Chondrocyte (in vitro differentiated cells): ENCODE measurements at regions not wholly inside any gene's neighbourhood (a gene's known extent, or its start where the extent isn't known, plus 50 kb on each side); places are given as distances from the start of the nearest gene placed in this dataset.

Experiments used
- DNase-seq: peaks from one replicate; pipeline ENCODE4 v3.0.0; 2021; ENCODE audit warnings: mixed read lengths, low spot score
- H3K27ac Mint-ChIP-seq: one replicate; pipeline ENCODE4 v1.8.0; 2021; ENCODE audit warnings: mild to moderate bottlenecking, moderate library complexity, mixed read lengths; ENCODE audit not compliant: unreplicated experiment
- H3K27me3 Mint-ChIP-seq: 2 replicates; pipeline ENCODE4 v1.8.0; 2021; ENCODE audit warnings: low read depth, mixed read lengths
- H3K36me3 Mint-ChIP-seq: 2 replicates; pipeline ENCODE4 v1.8.0; 2021; ENCODE audit warnings: low read depth, mixed read lengths
- H3K4me1 Mint-ChIP-seq: 2 replicates; pipeline ENCODE4 v1.8.0; 2021; ENCODE audit warnings: low read depth, mild to moderate bottlenecking, mixed read lengths
- H3K4me3 Mint-ChIP-seq: one replicate; pipeline ENCODE4 v1.8.0; 2021; ENCODE audit warnings: mild to moderate bottlenecking, moderate library complexity, mixed read lengths; ENCODE audit not compliant: unreplicated experiment
- H3K9me3 Mint-ChIP-seq: 2 replicates; pipeline ENCODE4 v1.8.0; 2021; ENCODE audit warnings: low read depth, mixed read lengths
- CTCF ChIP-seq: fragments of 200-600 bp; sonication (generic); IDR thresholded peaks from 2 replicates; pipeline ENCODE4 v1.5.0; 2021; ENCODE audit warnings: antibody characterized with exemption, mild to moderate bottlenecking, moderate library complexity

GRCh38 chr17:79529661-79530081 lies 81.2 kb downstream of the RBFOX3 start:
- Mint-ChIP-seq H3K27ac (no peak overlapping the region), H3K27me3 (peaks cover 62% of the 10 kb centered on the region)
- DNase-seq = peak; percentile 76

GRCh38 chr17:79528592-79529125 lies 82.2 kb downstream of the RBFOX3 start:
- DNase-seq = peak; percentile 25
- no peaks in the 10 kb centered on the region for H3K9me3 Mint-ChIP-seq
- H3K4me3 Mint-ChIP-seq = no peak overlapping the region
- peaks cover 62% of the 10 kb centered on the region for H3K27me3 Mint-ChIP-seq
- no peaks in the 10 kb centered on the region for H3K36me3 Mint-ChIP-seq
- TF ChIP-seq CTCF = no peak
- H3K27ac Mint-ChIP-seq = no peak overlapping the region
- no peaks in the 10 kb centered on the region for H3K4me1 Mint-ChIP-seq

More at GRCh38 chr17:79529661-79530081, 81.2 kb downstream of the RBFOX3 start:
- no peak for TF ChIP-seq CTCF
- H3K4me1 Mint-ChIP-seq = no peaks in the 10 kb centered on the region
- H3K36me3 Mint-ChIP-seq = no peaks in the 10 kb centered on the region
- no peaks in the 10 kb centered on the region for H3K9me3 Mint-ChIP-seq
- H3K4me3 Mint-ChIP-seq = no peak overlapping the region

- H3K9me3 Mint-ChIP-seq = no peaks in the 10 kb centered on the region
- H3K27ac Mint-ChIP-seq = no peak overlapping the region
- no peak for TF ChIP-seq CTCF
- H3K4me1 Mint-ChIP-seq = no peaks in the 10 kb centered on the region
- no peaks in the 10 kb centered on the region for H3K36me3 Mint-ChIP-seq
- DNase-seq = no peak
- peaks cover 61% of the 10 kb centered on the region for H3K27me3 Mint-ChIP-seq
- no peak overlapping the region for H3K4me3 Mint-ChIP-seq
Measured at GRCh38 chr17:79527306-79527705, 83.5 kb downstream of the RBFOX3 start.

GRCh38 chr17:79525793-79526677 lies 84.8 kb downstream of the RBFOX3 start:
- H3K9me3 Mint-ChIP-seq = no peaks in the 10 kb centered on the region
- no peak overlapping the region for H3K4me3 Mint-ChIP-seq
- no peaks in the 10 kb centered on the region for H3K36me3 Mint-ChIP-seq
- TF ChIP-seq CTCF = no peak
- H3K27me3 Mint-ChIP-seq = peaks cover 51% of the 10 kb centered on the region
- H3K27ac Mint-ChIP-seq = no peak overlapping the region
- H3K4me1 Mint-ChIP-seq = no peaks in the 10 kb centered on the region
- no peak for DNase-seq

GRCh38 chr17:79524213-79525187 lies 86.4 kb downstream of the RBFOX3 start:
- TF ChIP-seq CTCF = no peak
- Mint-ChIP-seq H3K27ac (no peak overlapping the region), H3K27me3 (peaks cover 42% of the 10 kb centered on the region), H3K4me3 (no peak overlapping the region), H3K9me3 (no peaks in the 10 kb centered on the region), H3K4me1 (no peaks in the 10 kb centered on the region), H3K36me3 (no peaks in the 10 kb centered on the region)
- no peak for DNase-seq
